Upper lobe of left lung (tissue), 6 donors: ENCODE measurements at regions not wholly inside any gene's neighbourhood (a gene's known extent, or its start where the extent isn't known, plus 50 kb on each side); places are given as distances from the start of the nearest gene placed in this dataset.

Experiments
- ATAC-seq, 2 donors: fragments of 200-7000 bp; cut with Tn5 transposase; one replicate each; pipeline ENCODE4 v1.9.1; 2022; ENCODE audit warnings: mild to moderate bottlenecking in 2 of 2, moderate library complexity in 2 of 2; ENCODE audit not compliant: low FRiP score in 2 of 2
- DNase-seq, 2 donors: peaks; one replicate each; pipeline ENCODE4 v3.0.0-alpha.2; 2019 to 2020
- H3K27ac ChIP-seq, 4 donors: fragments of 200-600 bp; sonication (generic); one replicate each; pipeline ENCODE4 v1.5.1; 2016 to 2019
- H3K27me3 ChIP-seq, 4 donors: fragments of 200-600 bp; sonication (generic); one replicate each; pipeline ENCODE4 v1.5.1; 2017 to 2019
- H3K36me3 ChIP-seq, 4 donors: fragments of 200-600 bp; sonication (generic); one replicate each; pipeline ENCODE4 v1.5.1; 2016 to 2019
- H3K4me1 ChIP-seq, 4 donors: fragments of 200-600 bp; sonication (generic); one replicate each; pipeline ENCODE4 v1.5.1; 2018 to 2019
- H3K4me3 ChIP-seq, 4 donors: fragments of 200-600 bp; sonication (generic); one replicate each; pipeline ENCODE4 v1.5.1; 2017 to 2019; ENCODE audit warnings: mild to moderate bottlenecking in 2 of 4, moderate library complexity in 1 of 4
- H3K9me3 ChIP-seq, 4 donors: fragments of 200-600 bp; sonication (generic); one replicate each; pipeline ENCODE4 v1.5.1; 2018 to 2019
- CTCF ChIP-seq, 6 experiments: fragments of 450-650 bp in 4 of 6; fragments of 200-600 bp in 2 of 6; sonication (generic) in 2 of 6; IDR thresholded peaks; one replicate each; pipeline ENCODE4 v1.5.1; 2016 to 2019; ENCODE audit warnings: antibody characterized with exemption in 6 of 6
- EP300 ChIP-seq, 4 donors: sonication (generic); formaldehyde crosslinking; IDR thresholded peaks; one replicate each; pipeline ENCODE4 v1.5.1; 2017; ENCODE audit warnings: antibody characterized with exemption in 4 of 4, control low read depth in 2 of 4
- POLR2A ChIP-seq, 4 donors: fragments of 450-650 bp; IDR thresholded peaks; one replicate each; pipeline ENCODE4 v1.5.1; 2016 to 2017; ENCODE audit warnings: antibody characterized with exemption in 4 of 4, mild to moderate bottlenecking in 2 of 4
- POLR2AphosphoS5 ChIP-seq, 2 donors: sonication (generic); formaldehyde crosslinking; IDR thresholded peaks; one replicate each; pipeline ENCODE4 v1.5.1; 2017; ENCODE audit warnings: antibody characterized with exemption in 2 of 2
- WGBS, 2 donors: methylation state at CpG; one replicate each; pipeline ENCODE4 v1.1.5; 2017 to 2018; 5-methylcytosine and 5-hydroxymethylcytosine counted together
- donor health status: DM: no; HTN: no; CAD: no; lungs with moderate emphysema.
- donor health status: DM: no; HTN: yes; CAD: no; lungs with severe emphysema.

DNA sequence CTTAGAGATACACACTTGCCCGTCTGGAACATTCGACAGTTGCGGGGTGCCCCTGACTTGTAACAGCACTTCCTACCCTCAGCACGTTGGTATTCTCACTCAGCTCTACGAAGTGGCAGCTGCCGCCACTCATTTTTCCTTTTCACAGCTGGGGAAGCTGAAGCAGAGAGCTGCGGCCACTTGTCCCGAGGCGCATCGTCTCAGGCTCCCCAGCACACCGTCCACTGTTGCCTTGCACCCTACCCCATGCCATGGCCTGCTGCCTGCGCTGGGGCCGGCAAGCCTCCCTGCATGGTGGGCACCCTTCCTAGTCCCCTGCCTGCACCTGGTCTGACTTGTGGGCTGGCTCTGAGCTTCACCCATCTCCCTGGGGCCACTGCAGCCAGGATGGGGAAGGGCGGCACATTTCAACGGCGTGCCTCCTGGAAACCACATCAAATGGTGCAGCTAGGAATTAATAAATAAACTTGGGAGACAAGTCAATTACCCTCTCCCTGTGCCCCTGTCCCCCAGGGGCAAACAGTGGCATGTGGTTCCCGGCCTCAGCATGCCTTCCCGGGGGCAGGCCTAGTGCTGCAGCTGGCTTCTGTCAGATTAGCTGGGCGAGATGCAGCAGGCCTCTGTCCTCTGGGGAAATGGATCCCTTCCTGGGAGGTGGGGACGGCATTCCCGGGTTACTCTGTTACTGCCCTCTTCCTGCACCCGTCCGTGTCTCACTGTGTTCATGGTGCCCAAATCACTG is 64.7 kb upstream of the HAAO start:
- Histone ChIP-seq H3K4me1 (peaks cover 0 to 14% (median 5%) of the 10 kb centered on the region in 4 donors), H3K9me3 (no peaks in the 10 kb centered on the region), H3K36me3 (no peaks in the 10 kb centered on the region), H3K27me3 (no peaks in the 10 kb centered on the region), H3K27ac (no peak overlapping the region), H3K4me3 (no peak overlapping the region)
- peak in 1 of 2 donors; percentile 74 for DNase-seq
- TF ChIP-seq POLR2A (IDR thresholded peaks at IDR 0.05) (no peak), POLR2AphosphoS5 (IDR thresholded peaks at IDR 0.05) (no peak), EP300 (IDR thresholded peaks at IDR 0.05) (no peak), CTCF (IDR thresholded peaks at IDR 0.05) (no peak)
- 85 to 86% methylated on average over 23 of the region's 23 CpGs for WGBS, 2 donors
- no peak for ATAC-seq

DNA sequence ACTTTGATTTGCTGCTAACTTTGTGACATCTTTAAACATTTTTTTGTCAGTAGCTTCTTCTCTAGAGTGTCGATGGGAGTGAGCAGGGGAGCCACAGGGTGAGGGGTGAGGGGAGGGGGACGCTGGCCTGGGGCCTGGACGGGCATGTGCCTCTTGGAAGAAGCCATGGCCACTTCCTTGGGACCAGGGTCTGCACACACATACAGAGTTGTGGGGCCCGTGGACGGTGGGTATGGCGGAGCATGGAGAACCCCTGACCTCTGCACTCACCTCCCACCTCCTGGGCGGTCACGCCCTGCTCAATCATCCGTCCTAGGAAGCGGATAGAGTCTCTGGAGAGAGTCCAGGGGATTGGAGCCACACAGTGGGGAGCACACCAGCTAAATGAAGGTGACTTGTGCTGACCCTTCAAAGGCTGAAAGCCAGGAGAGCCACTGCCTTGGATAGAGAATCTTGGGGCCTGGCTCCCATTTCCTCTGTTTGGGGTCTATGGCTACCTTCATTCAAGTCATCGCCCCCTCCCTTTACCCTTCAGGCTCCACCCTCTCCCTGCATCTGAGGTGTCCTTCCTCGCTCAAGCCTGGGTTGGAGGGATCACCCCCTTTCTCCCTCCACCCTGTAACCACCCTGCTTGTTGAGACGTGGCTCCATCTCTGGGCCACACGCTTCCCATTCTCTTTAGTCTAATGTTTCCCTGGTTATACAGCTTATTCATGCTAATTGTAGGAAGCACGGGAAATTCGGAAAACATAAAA is 63.9 kb upstream of the HAAO start:
- H3K4me1 ChIP-seq, result peaks cover 0 to 14% (median 5%) of the 10 kb centered on the region in 4 donors
- TF ChIP-seq POLR2A (IDR thresholded peaks at IDR 0.05), result no peak
- no peaks in the 10 kb centered on the region for H3K27me3 ChIP-seq
- H3K9me3 ChIP-seq, result no peaks in the 10 kb centered on the region
- no peak overlapping the region for H3K27ac ChIP-seq
- WGBS, 2 donors, result 93 to 95% methylated on average over 9 to 16 of the region's 16 CpGs
- no peak overlapping the region for H3K4me3 ChIP-seq
- ATAC-seq (no peak), DNase-seq (peak in 1 of 2 donors; percentile 68)
- H3K36me3 ChIP-seq, result no peaks in the 10 kb centered on the region

DNA sequence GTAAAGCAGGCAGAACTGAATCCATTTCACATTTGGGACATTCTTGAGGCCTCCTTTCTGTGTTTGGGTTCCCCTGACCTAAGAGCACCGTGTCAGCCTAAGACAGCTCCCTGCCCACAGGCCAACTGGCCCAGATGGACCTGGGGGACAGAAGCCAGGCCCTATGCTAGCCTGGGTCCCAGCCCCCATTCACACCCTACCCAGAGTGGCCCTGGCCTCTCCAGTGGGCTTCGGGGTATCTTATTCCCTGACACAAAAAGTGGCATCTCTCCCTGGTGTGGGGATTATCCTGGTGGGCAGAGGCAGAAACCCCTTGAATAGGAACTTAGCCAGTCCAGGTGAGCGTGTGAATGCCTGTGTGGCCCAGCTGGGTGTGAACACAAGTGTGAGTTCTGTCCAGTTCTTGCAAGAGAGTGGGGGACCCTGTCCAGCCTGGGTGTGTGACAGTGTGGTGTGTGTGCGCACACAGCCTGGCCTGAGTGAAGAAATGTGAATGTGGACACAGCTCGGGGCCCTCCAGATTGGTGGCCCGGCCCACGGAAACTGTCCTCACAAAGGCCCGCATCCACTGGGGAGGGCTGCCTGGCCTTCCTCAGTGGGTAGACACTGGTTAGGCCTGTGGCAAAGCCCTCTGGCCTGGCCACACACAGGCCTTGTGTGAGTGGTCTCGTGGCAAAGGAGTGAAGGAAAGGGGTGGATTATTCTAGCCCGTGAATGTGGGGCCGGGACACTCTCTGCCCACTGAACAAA is 63.0 kb upstream of the HAAO start:
- 76 to 77% methylated on average over 11 of the region's 11 CpGs for WGBS, 2 donors
- H3K36me3 ChIP-seq, result no peaks in the 10 kb centered on the region
- H3K27me3 ChIP-seq, result no peaks in the 10 kb centered on the region
- DNase-seq (no peak), ATAC-seq (no peak)
- peak overlapping the region in 2 of 4 donors; percentile 58 to 77 for H3K27ac ChIP-seq
- H3K9me3 ChIP-seq, result no peaks in the 10 kb centered on the region
- no peak overlapping the region for H3K4me3 ChIP-seq
- peaks cover 0 to 14% (median 5%) of the 10 kb centered on the region in 4 donors for H3K4me1 ChIP-seq
- no peak for TF ChIP-seq POLR2A (IDR thresholded peaks at IDR 0.05)
- no peak for TF ChIP-seq EP300 (IDR thresholded peaks at IDR 0.05)
- no peak for TF ChIP-seq POLR2AphosphoS5 (IDR thresholded peaks at IDR 0.05)
- no peak for TF ChIP-seq CTCF (IDR thresholded peaks at IDR 0.05)

- Histone ChIP-seq H3K9me3 (no peaks in the 10 kb centered on the region), H3K27me3 (no peaks in the 10 kb centered on the region), H3K4me1 (peaks cover 0 to 10% (median 5%) of the 10 kb centered on the region in 4 donors), H3K27ac (peak overlapping the region; percentile 16 to 77 (median 64)), H3K4me3 (no peak overlapping the region), H3K36me3 (no peaks in the 10 kb centered on the region)
- TF ChIP-seq POLR2AphosphoS5 (IDR thresholded peaks at IDR 0.05) (no peak), EP300 (IDR thresholded peaks at IDR 0.05) (no peak), POLR2A (IDR thresholded peaks at IDR 0.05) (no peak), CTCF (IDR thresholded peaks at IDR 0.05) (no peak)
- peak in 1 of 2 donors; percentile 83 for DNase-seq
- peak in 1 of 2 donors; percentile 84 for ATAC-seq
- WGBS, 2 donors, result 65 to 79% methylated on average over 11 to 16 of the region's 16 CpGs
These were observed 61.9 kb upstream of the HAAO start for GRCh38 chr2:42854207-42854818.
